Spleen (tissue), 11 donors: ENCODE measurements at regions not wholly inside any gene's neighbourhood (a gene's known extent, or its start where the extent isn't known, plus 50 kb on each side); places are given as distances from the start of the nearest gene placed in this dataset.

ENCODE experiments used
- DNase-seq: peaks from one replicate; pipeline ENCODE4 v3.0.0-alpha.2; 2020
- H3K27ac ChIP-seq, 8 donors: fragments of 200-600 bp; sonication (generic) in 7 of 8; 1 replicate in 4 of 8; 2 replicates in 4 of 8; pipeline versions ENCODE4 v1.5.0 to v1.8.0; 2016 to 2021; ENCODE audit warnings: inconsistent platforms in 4 of 8, mild to moderate bottlenecking in 4 of 8, moderate library complexity in 1 of 8
- H3K27me3 ChIP-seq, 7 donors: fragments of 200-600 bp; sonication (generic) in 6 of 7; replicated peaks in 1 of 7; 1 replicate in 4 of 7; 2 replicates in 3 of 7; pipeline versions ENCODE4 v1.5.0 to v1.8.0; 2016 to 2021; ENCODE audit warnings: inconsistent platforms in 3 of 7, mild to moderate bottlenecking in 1 of 7
- H3K36me3 ChIP-seq, 6 donors: fragments of 200-600 bp; sonication (generic) in 5 of 6; 1 replicate in 4 of 6; 2 replicates in 2 of 6; pipeline versions ENCODE4 v1.5.0 to v1.8.0; 2016 to 2021; ENCODE audit warnings: inconsistent platforms in 2 of 6
- H3K4me1 ChIP-seq, 6 donors: fragments of 200-600 bp; sonication (generic) in 5 of 6; 1 replicate in 3 of 6; 2 replicates in 3 of 6; pipeline versions ENCODE4 v1.5.0 to v1.8.0; 2016 to 2021; ENCODE audit warnings: inconsistent platforms in 3 of 6
- H3K4me3 ChIP-seq, 8 donors: fragments of 200-600 bp; sonication (generic) in 7 of 8; 1 replicate in 4 of 8; 2 replicates in 4 of 8; pipeline versions ENCODE4 v1.5.0 to v1.8.0; 2016 to 2021; ENCODE audit warnings: inconsistent platforms in 4 of 8, mild to moderate bottlenecking in 4 of 8, moderate library complexity in 2 of 8
- H3K9me3 ChIP-seq, 8 donors: fragments of 200-600 bp; sonication (generic) in 7 of 8; 1 replicate in 4 of 8; 2 replicates in 4 of 8; pipeline versions ENCODE4 v1.5.0 to v1.8.0; 2016 to 2021; ENCODE audit warnings: inconsistent platforms in 4 of 8
- POLR2A ChIP-seq, 3 donors: fragments of 450-650 bp; IDR thresholded peaks; one replicate each; pipeline ENCODE4 v1.5.1; 2017; ENCODE audit warnings: antibody characterized with exemption in 3 of 3, mild to moderate bottlenecking in 1 of 3
- POLR2AphosphoS5 ChIP-seq, 3 donors: sonication (generic); formaldehyde crosslinking; IDR thresholded peaks; one replicate each; pipeline ENCODE4 v1.5.1; 2017; ENCODE audit warnings: antibody characterized with exemption in 3 of 3
- whole genome bisulfite sequencing, 5 donors: extraction: QIAGEN DNeasy Blood & Tissue Kit in 3 of 5; methylation state at CpG; one replicate each; pipeline versions ENCODE4 v1.1.5 to v1.1.7; 2013 to 2018; 5-methylcytosine and 5-hydroxymethylcytosine counted together
- intact Hi-C: fragments of 100-400 bp; cut with DNase I; formaldehyde crosslinking; loops from one replicate; pipeline ENCODE4 v1.15.0; 2023; ENCODE audit warnings: low total_unique reads
- TF ChIP-seq, protein P1 (sequence below), 11 experiments: fragments of 200-600 bp in 7 of 11; fragments of 450-650 bp in 4 of 11; sonication (generic) in 4 of 11; IDR thresholded peaks in 8 of 11; conservative IDR thresholded peaks in 3 of 11; 1 replicate in 7 of 11; 2 replicates in 4 of 11; pipeline versions ENCODE4 v1.4.0 to v1.8.0; 2016 to 2021; ENCODE audit warnings: antibody characterized with exemption in 11 of 11, inconsistent platforms in 4 of 11, mild to moderate bottlenecking in 1 of 11
- donor health status: healthy with polysubstance abuse.
- donor health status: DM: no; HTN: no; CAD: no; lungs with moderate emphysema.
- donor health status: DM: no; HTN: no; CAD: no.
- donor health status: Bipolar disorder and iron deficiency.
- donor health status: healthy.
- donor health status: DM: no; HTN: no; CAD: no.
- donor health status: DM: yes; HTN: yes; CAD: no.

DNA sequence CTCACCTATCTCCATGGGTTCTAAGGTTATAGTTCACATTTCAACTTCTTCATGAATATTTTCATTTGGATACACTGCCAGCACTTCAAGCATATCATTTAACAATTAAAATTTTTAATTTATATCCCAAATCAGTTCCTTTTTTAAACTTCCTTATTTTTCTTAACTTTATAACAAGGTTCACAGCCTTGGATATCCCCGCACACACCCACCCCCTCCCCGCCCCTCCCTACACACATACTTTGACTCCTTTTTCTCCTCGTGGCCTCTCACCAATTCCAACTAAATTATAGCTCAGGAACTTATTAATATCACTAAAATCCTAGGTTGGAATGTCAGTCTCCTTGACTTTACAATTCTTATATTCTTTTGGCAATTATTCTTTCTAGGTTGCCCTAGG is 163.6 kb upstream of the SETBP1 start:
- H3K27me3 ChIP-seq, result no peaks in the 10 kb centered on the region
- no peaks in the 10 kb centered on the region for H3K4me1 ChIP-seq
- TF ChIP-seq POLR2A (IDR thresholded peaks at IDR 0.05), result no peak
- no peak for TF ChIP-seq POLR2AphosphoS5 (IDR thresholded peaks at IDR 0.05)
- TF ChIP-seq, protein P1, sequence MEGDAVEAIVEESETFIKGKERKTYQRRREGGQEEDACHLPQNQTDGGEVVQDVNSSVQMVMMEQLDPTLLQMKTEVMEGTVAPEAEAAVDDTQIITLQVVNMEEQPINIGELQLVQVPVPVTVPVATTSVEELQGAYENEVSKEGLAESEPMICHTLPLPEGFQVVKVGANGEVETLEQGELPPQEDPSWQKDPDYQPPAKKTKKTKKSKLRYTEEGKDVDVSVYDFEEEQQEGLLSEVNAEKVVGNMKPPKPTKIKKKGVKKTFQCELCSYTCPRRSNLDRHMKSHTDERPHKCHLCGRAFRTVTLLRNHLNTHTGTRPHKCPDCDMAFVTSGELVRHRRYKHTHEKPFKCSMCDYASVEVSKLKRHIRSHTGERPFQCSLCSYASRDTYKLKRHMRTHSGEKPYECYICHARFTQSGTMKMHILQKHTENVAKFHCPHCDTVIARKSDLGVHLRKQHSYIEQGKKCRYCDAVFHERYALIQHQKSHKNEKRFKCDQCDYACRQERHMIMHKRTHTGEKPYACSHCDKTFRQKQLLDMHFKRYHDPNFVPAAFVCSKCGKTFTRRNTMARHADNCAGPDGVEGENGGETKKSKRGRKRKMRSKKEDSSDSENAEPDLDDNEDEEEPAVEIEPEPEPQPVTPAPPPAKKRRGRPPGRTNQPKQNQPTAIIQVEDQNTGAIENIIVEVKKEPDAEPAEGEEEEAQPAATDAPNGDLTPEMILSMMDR (IDR thresholded peaks at IDR 0.05 in 8 of 11, conservative IDR thresholded peaks at IDR 0.05 in 3 of 11), result no peak
- 45 to 67% (median 56%) methylated on average over 3 of the region's 3 CpGs for WGBS, 5 donors
- no peak overlapping the region for H3K27ac ChIP-seq
- no peaks in the 10 kb centered on the region for H3K9me3 ChIP-seq
- intact Hi-C loops, result no loop called here
- no peak for DNase-seq
- H3K4me3 ChIP-seq, result no peak overlapping the region
- H3K36me3 ChIP-seq, result no peaks in the 10 kb centered on the region

DNA sequence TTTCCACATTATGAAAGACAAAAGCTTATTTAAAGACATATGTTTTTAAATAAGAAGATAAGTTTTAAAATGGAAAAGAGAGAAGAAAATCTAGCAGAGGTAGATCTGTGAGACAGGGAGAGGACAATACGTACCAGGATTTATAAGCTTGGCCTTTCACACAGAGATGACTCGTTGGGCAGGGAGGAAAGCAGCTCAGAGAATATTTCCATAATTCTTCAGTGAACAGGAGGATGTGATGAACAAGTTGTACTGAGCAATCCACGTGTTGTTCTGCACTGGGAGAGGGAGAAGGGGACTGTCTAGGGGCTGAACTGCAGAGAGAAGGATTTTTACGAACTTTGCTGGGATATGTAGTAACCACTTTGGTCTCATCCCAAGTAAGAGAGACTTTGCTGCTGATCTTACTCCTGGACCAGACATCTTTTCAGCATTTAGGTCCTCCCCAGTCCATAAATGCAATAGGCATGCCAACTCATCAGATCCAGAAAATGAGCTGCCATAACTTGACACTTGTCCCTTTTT is 162.5 kb upstream of the SETBP1 start:
- Histone ChIP-seq H3K4me1 (no peaks in the 10 kb centered on the region), H3K9me3 (no peaks in the 10 kb centered on the region), H3K4me3 (no peak overlapping the region), H3K27me3 (no peaks in the 10 kb centered on the region), H3K27ac (no peak overlapping the region), H3K36me3 (no peaks in the 10 kb centered on the region)
- no peak for TF ChIP-seq POLR2A (IDR thresholded peaks at IDR 0.05)
- TF ChIP-seq POLR2AphosphoS5 (IDR thresholded peaks at IDR 0.05), result no peak
- TF ChIP-seq, protein P1 (IDR thresholded peaks at IDR 0.05 in 8 of 11, conservative IDR thresholded peaks at IDR 0.05 in 3 of 11), result no peak
- DNase-seq, result no peak
- intact Hi-C loops, result no loop called here
- WGBS, 5 donors, result 61 to 86% (median 78%) methylated on average over 4 of the region's 4 CpGs

DNA sequence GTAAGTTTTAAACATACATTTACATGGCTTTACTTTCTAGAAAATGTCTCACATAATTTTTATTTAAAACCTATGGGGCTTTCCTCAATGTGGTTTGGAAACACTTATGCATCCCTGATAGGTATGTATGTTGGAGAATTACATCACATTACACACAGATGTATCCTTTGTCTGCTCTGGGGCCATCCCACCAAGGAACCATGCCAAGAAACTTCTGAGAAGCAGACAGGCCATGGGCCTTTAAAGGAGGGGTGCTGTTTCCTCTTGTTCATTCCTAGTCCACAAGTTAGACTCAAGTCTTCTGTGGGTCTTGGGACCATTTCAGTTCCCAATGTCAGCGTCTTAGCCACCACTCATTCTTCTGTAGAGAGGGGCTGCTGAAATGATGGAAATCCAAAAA is 162.0 kb upstream of the SETBP1 start:
- intact Hi-C loops, result no loop called here
- WGBS, 5 donors, result 37 to 76% (median 64%) methylated on average over 1 of the region's 1 CpG
- no peak overlapping the region for H3K27ac ChIP-seq
- H3K36me3 ChIP-seq, result no peaks in the 10 kb centered on the region
- no peaks in the 10 kb centered on the region for H3K9me3 ChIP-seq
- no peak for TF ChIP-seq POLR2A (IDR thresholded peaks at IDR 0.05)
- TF ChIP-seq POLR2AphosphoS5 (IDR thresholded peaks at IDR 0.05), result no peak
- TF ChIP-seq, protein P1 (IDR thresholded peaks at IDR 0.05 in 8 of 11, conservative IDR thresholded peaks at IDR 0.05 in 3 of 11), result no peak
- no peak overlapping the region for H3K4me3 ChIP-seq
- no peaks in the 10 kb centered on the region for H3K27me3 ChIP-seq
- DNase-seq, result no peak
- no peaks in the 10 kb centered on the region for H3K4me1 ChIP-seq

DNA sequence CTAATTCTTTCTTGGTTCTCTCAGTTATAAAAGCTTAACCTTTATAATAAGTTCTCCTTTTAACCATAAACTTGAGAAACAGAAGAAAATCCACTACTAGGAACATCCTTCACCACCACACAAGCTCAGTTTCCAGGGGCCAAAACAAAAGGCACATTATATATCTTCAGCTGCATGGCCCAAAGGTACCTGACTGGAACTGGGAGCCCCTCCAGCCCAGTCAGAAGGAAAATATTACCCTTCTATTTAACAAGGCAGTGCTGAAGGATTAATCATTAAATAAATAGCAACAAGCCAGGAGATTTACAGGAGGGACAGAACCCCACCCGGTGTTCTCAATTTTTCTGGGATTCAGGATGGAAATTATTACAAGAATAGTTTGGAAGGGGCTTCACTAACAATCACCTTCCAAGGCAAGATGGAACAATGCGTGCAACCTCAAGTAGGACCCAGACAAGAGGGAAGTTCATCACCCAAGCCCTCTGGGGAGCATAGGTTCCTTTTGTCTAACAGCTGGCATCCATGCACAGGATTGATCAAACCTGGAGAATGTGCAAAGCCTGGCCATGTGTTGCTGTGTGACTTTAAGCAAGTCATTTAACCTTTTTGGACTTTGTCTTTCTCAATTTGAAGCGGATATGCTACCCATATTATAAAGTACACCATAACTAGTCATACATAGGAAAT is 159.6 kb upstream of the SETBP1 start:
- Histone ChIP-seq H3K27ac (no peak overlapping the region), H3K4me3 (no peak overlapping the region), H3K27me3 (no peaks in the 10 kb centered on the region), H3K4me1 (peaks cover 0 to under 1% (median 0%) of the 10 kb centered on the region in 6 donors), H3K36me3 (no peaks in the 10 kb centered on the region), H3K9me3 (no peaks in the 10 kb centered on the region)
- intact Hi-C loops, result no loop called here
- no peak for DNase-seq
- TF ChIP-seq POLR2A (IDR thresholded peaks at IDR 0.05) (no peak), POLR2AphosphoS5 (IDR thresholded peaks at IDR 0.05) (no peak)
- TF ChIP-seq, protein P1 (IDR thresholded peaks at IDR 0.05 in 8 of 11, conservative IDR thresholded peaks at IDR 0.05 in 3 of 11), result no peak
- WGBS, 5 donors, result 80 to 94% (median 91%) methylated on average over 3 of the region's 3 CpGs
